Naive thymus-derived CD4-positive, alpha-beta T cell (primary cell): ENCODE measurements at regions not wholly inside any gene's neighbourhood (a gene's known extent, or its start where the extent isn't known, plus 50 kb on each side); places are given as distances from the start of the nearest gene placed in this dataset.

ENCODE experiments used
- ATAC-seq: fragments of 150-1000 bp; cut with Tn5 transposase; 2 replicates; pipeline ENCODE4 v1.10.0; 2021; ENCODE audit warnings: mild to moderate bottlenecking, moderate library complexity
- CTCF ChIA-PET: fragments of 350-600 bp; sonication (Branson Sonifier 250); formaldehyde crosslinking; loops from one replicate; lab custom pipeline; 2021; ENCODE audit warnings: antibody characterized with exemption; lab: Charles Lee
- POLR2A ChIA-PET: fragments of 350-600 bp; sonication (Branson Sonifier 250); formaldehyde crosslinking; loops from one replicate; lab custom pipeline; 2021; ENCODE audit warnings: antibody characterized with exemption, inconsistent platforms; lab: Charles Lee
- DNase-seq, 9 donors: peaks; one replicate each; pipeline versions ENCODE4 v3.0.0 to v3.0.0-alpha.2; 2020 to 2022; ENCODE audit warnings: mixed read lengths in 1 of 9
- H3K27ac ChIP-seq: one replicate; pipeline ENCODE4 v1.7.0; 2013; ENCODE audit warnings: mild to moderate bottlenecking, low read depth, low read length, moderate library complexity
- H3K27me3 ChIP-seq, 2 donors: one replicate each; pipeline ENCODE4 v1.7.0; 2013; ENCODE audit warnings: low read length in 2 of 2, mild to moderate bottlenecking in 2 of 2, moderate library complexity in 2 of 2; ENCODE audit not compliant: control insufficient read depth in 2 of 2, insufficient read depth in 2 of 2
- H3K36me3 ChIP-seq, 3 experiments: 1 replicate in 2 of 3; 2 replicates in 1 of 3; pipeline ENCODE4 v1.7.0; 2013; ENCODE audit warnings: low read length in 3 of 3, mild to moderate bottlenecking in 3 of 3, moderate library complexity in 1 of 3; ENCODE audit not compliant: insufficient read depth in 3 of 3, control insufficient read depth in 2 of 3
- H3K4me1 ChIP-seq, 2 donors: one replicate each; pipeline ENCODE4 v1.7.0; 2013; ENCODE audit warnings: low read length in 2 of 2, mild to moderate bottlenecking in 2 of 2, moderate library complexity in 1 of 2; ENCODE audit not compliant: control insufficient read depth in 2 of 2, insufficient read depth in 2 of 2
- H3K4me3 ChIP-seq: 2 replicates; pipeline ENCODE4 v1.7.0; 2013; ENCODE audit warnings: mild to moderate bottlenecking, low read length
- H3K9me3 ChIP-seq, 3 experiments: 1 replicate in 2 of 3; 2 replicates in 1 of 3; pipeline ENCODE4 v1.7.0; 2013; ENCODE audit warnings: low read length in 3 of 3; ENCODE audit not compliant: control insufficient read depth in 2 of 3
- H3K27ac Mint-ChIP-seq, 9 donors: one replicate each; pipeline ENCODE4 v1.8.0; 2020 to 2022; ENCODE audit warnings: mixed read lengths in 9 of 9, mild to moderate bottlenecking in 8 of 9, moderate library complexity in 5 of 9, inconsistent platforms in 2 of 9
- H3K27me3 Mint-ChIP-seq, 5 donors: one replicate each; pipeline ENCODE4 v1.8.0; 2021 to 2022; ENCODE audit warnings: mixed read lengths in 5 of 5, mild to moderate bottlenecking in 1 of 5
- H3K36me3 Mint-ChIP-seq, 5 donors: one replicate each; pipeline ENCODE4 v1.8.0; 2020 to 2022; ENCODE audit warnings: mixed read lengths in 5 of 5, mild to moderate bottlenecking in 3 of 5, inconsistent platforms in 1 of 5
- H3K4me1 Mint-ChIP-seq, 7 donors: one replicate each; pipeline ENCODE4 v1.8.0; 2020 to 2022; ENCODE audit warnings: mixed read lengths in 7 of 7, mild to moderate bottlenecking in 3 of 7, inconsistent platforms in 1 of 7
- H3K4me3 Mint-ChIP-seq, 10 donors: one replicate each; pipeline ENCODE4 v1.8.0; 2020 to 2022; ENCODE audit warnings: mild to moderate bottlenecking in 10 of 10, mixed read lengths in 10 of 10, moderate library complexity in 6 of 10, inconsistent platforms in 2 of 10
- H3K9me3 Mint-ChIP-seq, 11 donors: one replicate each; pipeline ENCODE4 v1.8.0; 2020 to 2022; ENCODE audit warnings: mixed read lengths in 11 of 11, mild to moderate bottlenecking in 4 of 11, inconsistent platforms in 1 of 11, moderate library complexity in 1 of 11
- intact Hi-C, 2 donors: fragments of 100-400 bp; cut with micrococcal nuclease; formaldehyde crosslinking; loops; one replicate each; pipeline ENCODE4 v1.15.1; 2023

- CTCF ChIA-PET = no interaction called here
Measured at GRCh38 chr11:57098191-57098590, 83.6 kb upstream of the LRRC55 start.

GRCh38 chr11:57100638-57101331, 81.0 kb upstream of the LRRC55 start:
- no peak for DNase-seq
- Mint-ChIP-seq H3K36me3 (no peaks in the 10 kb centered on the region), H3K27me3 (peaks cover 0 to 8% (median 5%) of the 10 kb centered on the region in 5 donors), H3K4me3 (no peak overlapping the region), H3K27ac (no peak overlapping the region), H3K9me3 (peaks cover 0 to under 1% (median 0%) of the 10 kb centered on the region in 11 donors), H3K4me1 (no peaks in the 10 kb centered on the region)
- ChIA-PET CTCF (no interaction called here), POLR2A (no interaction called here)
- Histone ChIP-seq H3K4me3 (no peak overlapping the region), H3K9me3 (no peaks in the 10 kb centered on the region), H3K27me3 (no peaks in the 10 kb centered on the region), H3K27ac (no peak overlapping the region), H3K36me3 (no peaks in the 10 kb centered on the region), H3K4me1 (no peaks in the 10 kb centered on the region)
- intact Hi-C loops = no loop called here
- no peak for ATAC-seq

More at GRCh38 chr11:57098191-57098590, 83.6 kb upstream of the LRRC55 start:
- Mint-ChIP-seq H3K4me3 (no peak overlapping the region), H3K9me3 (peaks cover 0 to 1% (median 0%) of the 10 kb centered on the region in 11 donors), H3K27me3 (peaks cover 0 to 14% (median 10%) of the 10 kb centered on the region in 5 donors), H3K27ac (no peak overlapping the region), H3K36me3 (no peaks in the 10 kb centered on the region), H3K4me1 (no peaks in the 10 kb centered on the region)
- H3K4me1 ChIP-seq = no peaks in the 10 kb centered on the region
- no peak for ATAC-seq
- intact Hi-C loops = no loop called here
- POLR2A ChIA-PET = no interaction called here
- DNase-seq = no peak
- H3K36me3 ChIP-seq = no peaks in the 10 kb centered on the region
- no peak overlapping the region for H3K27ac ChIP-seq
- H3K9me3 ChIP-seq = no peaks in the 10 kb centered on the region
- no peak overlapping the region for H3K4me3 ChIP-seq
- H3K27me3 ChIP-seq = no peaks in the 10 kb centered on the region

- Histone ChIP-seq H3K4me1 (no peaks in the 10 kb centered on the region), H3K36me3 (no peaks in the 10 kb centered on the region), H3K4me3 (no peak overlapping the region), H3K9me3 (no peaks in the 10 kb centered on the region), H3K27ac (no peak overlapping the region), H3K27me3 (no peaks in the 10 kb centered on the region)
- H3K36me3 Mint-ChIP-seq = no peaks in the 10 kb centered on the region
- peaks cover 0 to 9% (median 4%) of the 10 kb centered on the region in 5 donors for H3K27me3 Mint-ChIP-seq
- H3K4me1 Mint-ChIP-seq = no peaks in the 10 kb centered on the region
- intact Hi-C loops = no loop called here
- POLR2A ChIA-PET = no interaction called here
- DNase-seq = no peak
- H3K9me3 Mint-ChIP-seq = peaks cover 0 to 21% (median 4%) of the 10 kb centered on the region in 11 donors
- H3K27ac Mint-ChIP-seq = no peak overlapping the region
- no peak for ATAC-seq
- H3K4me3 Mint-ChIP-seq = no peak overlapping the region
- CTCF ChIA-PET = no interaction called here
Measured at GRCh38 chr11:57103899-57104605, 77.7 kb upstream of the LRRC55 start.

- Histone ChIP-seq H3K4me1 (no peaks in the 10 kb centered on the region), H3K4me3 (no peak overlapping the region), H3K27ac (no peak overlapping the region), H3K36me3 (no peaks in the 10 kb centered on the region), H3K27me3 (no peaks in the 10 kb centered on the region), H3K9me3 (no peaks in the 10 kb centered on the region)
- Mint-ChIP-seq H3K27me3 (peaks cover 2 to 12% (median 7%) of the 10 kb centered on the region in 5 donors), H3K9me3 (peaks cover 0 to 28% (median 6%) of the 10 kb centered on the region in 11 donors), H3K27ac (no peak overlapping the region), H3K36me3 (peaks cover 0 to 3% (median 0%) of the 10 kb centered on the region in 5 donors), H3K4me1 (no peaks in the 10 kb centered on the region), H3K4me3 (no peak overlapping the region)
- ATAC-seq (no peak), DNase-seq (no peak)
- CTCF ChIA-PET = no interaction called here
- intact Hi-C loops = no loop called here
- POLR2A ChIA-PET = no interaction called here
Measured at GRCh38 chr11:57109331-57109730, 72.4 kb upstream of the LRRC55 start.

- ATAC-seq = no peak
- Histone ChIP-seq H3K4me1 (no peaks in the 10 kb centered on the region), H3K36me3 (no peaks in the 10 kb centered on the region), H3K27ac (no peak overlapping the region), H3K27me3 (no peaks in the 10 kb centered on the region), H3K9me3 (no peaks in the 10 kb centered on the region), H3K4me3 (no peak overlapping the region)
- Mint-ChIP-seq H3K27me3 (peaks cover 2 to 22% (median 16%) of the 10 kb centered on the region in 5 donors), H3K27ac (no peak overlapping the region), H3K9me3 (peaks cover 0 to 23% (median 5%) of the 10 kb centered on the region in 11 donors), H3K4me3 (no peak overlapping the region), H3K36me3 (peaks cover 0 to 3% (median 0%) of the 10 kb centered on the region in 5 donors), H3K4me1 (no peaks in the 10 kb centered on the region)
- ChIA-PET CTCF (no interaction called here), POLR2A (no interaction called here)
- intact Hi-C loops = no loop called here
- no peak for DNase-seq
Measured at GRCh38 chr11:57111619-57112018, 70.1 kb upstream of the LRRC55 start.

GRCh38 chr11:57116654-57117053, 65.1 kb upstream of the LRRC55 start:
- no peaks in the 10 kb centered on the region for H3K36me3 ChIP-seq
- Mint-ChIP-seq H3K4me1 (no peaks in the 10 kb centered on the region), H3K27me3 (peaks cover 0 to 29% (median 25%) of the 10 kb centered on the region in 5 donors), H3K4me3 (no peak overlapping the region), H3K27ac (no peak overlapping the region), H3K36me3 (no peaks in the 10 kb centered on the region), H3K9me3 (no peaks in the 10 kb centered on the region)
- H3K27ac ChIP-seq = no peak overlapping the region
- POLR2A ChIA-PET = no interaction called here
- H3K4me1 ChIP-seq = no peaks in the 10 kb centered on the region
- no peak overlapping the region for H3K4me3 ChIP-seq
- H3K9me3 ChIP-seq = no peaks in the 10 kb centered on the region
- intact Hi-C loops = loop anchor here in 1 of 2 donors (1.0 kb wide), 1 partner anchor 133 kb away; no protein-coding TSS in a partner anchor
- ATAC-seq = no peak
- CTCF ChIA-PET = no interaction called here
- H3K27me3 ChIP-seq = peaks cover 0 to 3% of the 10 kb centered on the region in 2 donors
- DNase-seq = peak in 1 of 9 donors; percentile 1
